Osteoblast (primary cell): ENCODE measurements at regions not wholly inside any gene's neighbourhood (a gene's known extent, or its start where the extent isn't known, plus 50 kb on each side); places are given as distances from the start of the nearest gene placed in this dataset.

Source experiments
- DNase-seq: peaks from one replicate; pipeline ENCODE4 v3.0.0; 2011; ENCODE audit warnings: low spot score, mixed read lengths; ENCODE audit not compliant: insufficient read length; ENCODE audit errors: missing footprints
- H2AFZ ChIP-seq: 2 replicates; pipeline ENCODE4 v1.6.0; 2011; ENCODE audit warnings: mild to moderate bottlenecking, low read length
- H3K27ac ChIP-seq: 2 replicates; pipeline ENCODE4 v1.5.1; 2011; ENCODE audit warnings: mild to moderate bottlenecking, low read depth, low read length, moderate library complexity
- H3K27me3 ChIP-seq: 2 replicates; pipeline ENCODE4 v1.6.0; 2012; ENCODE audit warnings: mild to moderate bottlenecking, control low read depth, inconsistent platforms, low read length, moderate library complexity; ENCODE audit not compliant: insufficient read depth
- H3K36me3 ChIP-seq: 2 replicates; pipeline ENCODE4 v1.5.1; 2011; ENCODE audit warnings: mild to moderate bottlenecking, low read length, control low read depth, moderate library complexity; ENCODE audit not compliant: insufficient read depth
- H3K4me1 ChIP-seq: 2 replicates; pipeline ENCODE4 v1.5.1; 2011; ENCODE audit warnings: mild to moderate bottlenecking, low read length, control low read depth, moderate library complexity; ENCODE audit not compliant: insufficient read depth
- H3K4me2 ChIP-seq: 2 replicates; pipeline ENCODE4 v1.6.0; 2011; ENCODE audit warnings: mild to moderate bottlenecking, low read length; ENCODE audit not compliant: insufficient read depth
- H3K4me3 ChIP-seq: fragments of 200-600 bp; sonication (generic); 3 replicates; pipeline ENCODE4 v1.5.1; 2012; ENCODE audit warnings: mild to moderate bottlenecking, low read length, inconsistent platforms; ENCODE audit not compliant: insufficient read depth
- H3K79me2 ChIP-seq: 2 replicates; pipeline ENCODE4 v1.6.0; 2012; ENCODE audit warnings: mild to moderate bottlenecking, low read length, control low read depth, inconsistent platforms; ENCODE audit not compliant: insufficient read depth
- H3K9me3 ChIP-seq: 2 replicates; pipeline ENCODE4 v1.5.1; 2011; ENCODE audit warnings: low read depth, low read length, control low read depth
- H4K20me1 ChIP-seq: 2 replicates; pipeline ENCODE4 v1.6.0; 2012; ENCODE audit warnings: mild to moderate bottlenecking, low read length, control low read depth; ENCODE audit not compliant: insufficient read depth
- CTCF ChIP-seq: IDR thresholded peaks from 2 replicates; pipeline ENCODE4 v1.5.1; 2011; ENCODE audit warnings: mild to moderate bottlenecking, low read depth, low read length, moderate library complexity; ENCODE audit errors: extremely low read depth

- no peaks in the 10 kb centered on the region for H3K4me1 ChIP-seq
- no peak overlapping the region for H3K27ac ChIP-seq
- TF ChIP-seq CTCF = no peak
- no peak overlapping the region for H3K4me3 ChIP-seq
- no peak for DNase-seq
- no peak overlapping the region for H3K4me2 ChIP-seq
- H4K20me1 ChIP-seq = no peaks in the 10 kb centered on the region
- no peaks in the 10 kb centered on the region for H3K27me3 ChIP-seq
- no peaks in the 10 kb centered on the region for H3K36me3 ChIP-seq
- no peak overlapping the region for H2AFZ ChIP-seq
- H3K79me2 ChIP-seq = no peaks in the 10 kb centered on the region
- H3K9me3 ChIP-seq = peaks cover 6% of the 10 kb centered on the region
Measured at GRCh38 chr5:2333291-2333690, 418.2 kb downstream of the IRX2 start.

- Histone ChIP-seq H2AFZ (no peak overlapping the region), H3K36me3 (no peaks in the 10 kb centered on the region), H3K4me1 (no peaks in the 10 kb centered on the region), H3K27me3 (no peaks in the 10 kb centered on the region), H3K9me3 (peaks cover 6% of the 10 kb centered on the region), H3K27ac (no peak overlapping the region), H4K20me1 (no peaks in the 10 kb centered on the region), H3K4me3 (no peak overlapping the region), H3K4me2 (no peak overlapping the region), H3K79me2 (no peaks in the 10 kb centered on the region)
- no peak for TF ChIP-seq CTCF
- no peak for DNase-seq
Measured at GRCh38 chr5:2332521-2332920, 419.0 kb downstream of the IRX2 start.

- TF ChIP-seq CTCF = no peak
- Histone ChIP-seq H4K20me1 (no peaks in the 10 kb centered on the region), H3K79me2 (no peaks in the 10 kb centered on the region), H3K9me3 (peaks cover 6% of the 10 kb centered on the region), H3K36me3 (no peaks in the 10 kb centered on the region), H3K27me3 (no peaks in the 10 kb centered on the region), H3K4me3 (no peak overlapping the region), H2AFZ (no peak overlapping the region), H3K4me1 (no peaks in the 10 kb centered on the region), H3K27ac (no peak overlapping the region), H3K4me2 (no peak overlapping the region)
- peak; percentile 34 for DNase-seq
Measured at GRCh38 chr5:2330325-2331130, 420.9 kb downstream of the IRX2 start.

GRCh38 chr5:2329741-2330140 lies 421.7 kb downstream of the IRX2 start:
- Histone ChIP-seq H3K4me1 (no peaks in the 10 kb centered on the region), H3K27ac (no peak overlapping the region), H3K36me3 (no peaks in the 10 kb centered on the region), H3K27me3 (no peaks in the 10 kb centered on the region), H3K79me2 (no peaks in the 10 kb centered on the region), H2AFZ (no peak overlapping the region), H3K4me2 (no peak overlapping the region), H3K4me3 (no peak overlapping the region), H4K20me1 (no peaks in the 10 kb centered on the region), H3K9me3 (peaks cover 6% of the 10 kb centered on the region)
- TF ChIP-seq CTCF = no peak
- no peak for DNase-seq
